ENCODE measurements at regions not wholly inside any gene's neighbourhood (a gene's known extent, or its start where the extent isn't known, plus 50 kb on each side); places are given as distances from the start of the nearest gene placed in this dataset.

DNA sequence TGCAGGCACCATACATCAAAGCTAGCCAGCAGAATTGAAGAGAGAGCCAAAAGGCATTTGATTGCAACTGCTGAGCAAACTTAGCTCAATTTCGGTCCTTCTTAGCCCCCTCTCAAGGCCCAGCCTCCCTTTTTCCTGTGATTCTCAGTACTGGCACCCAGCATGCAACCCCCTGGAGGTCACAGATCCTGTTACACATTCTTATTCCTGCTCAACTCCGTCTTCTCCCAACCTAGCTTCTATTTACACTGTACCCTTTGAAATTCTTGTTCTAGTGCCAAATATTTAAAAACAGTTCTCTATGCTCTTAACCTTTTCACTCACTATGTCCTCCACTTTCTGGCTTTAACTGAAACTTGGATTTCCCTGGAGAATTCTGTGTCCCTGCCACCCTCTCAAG lies 131.3 kb upstream of the CPSF6 start:
- TF ChIP-seq, protein P1, sequence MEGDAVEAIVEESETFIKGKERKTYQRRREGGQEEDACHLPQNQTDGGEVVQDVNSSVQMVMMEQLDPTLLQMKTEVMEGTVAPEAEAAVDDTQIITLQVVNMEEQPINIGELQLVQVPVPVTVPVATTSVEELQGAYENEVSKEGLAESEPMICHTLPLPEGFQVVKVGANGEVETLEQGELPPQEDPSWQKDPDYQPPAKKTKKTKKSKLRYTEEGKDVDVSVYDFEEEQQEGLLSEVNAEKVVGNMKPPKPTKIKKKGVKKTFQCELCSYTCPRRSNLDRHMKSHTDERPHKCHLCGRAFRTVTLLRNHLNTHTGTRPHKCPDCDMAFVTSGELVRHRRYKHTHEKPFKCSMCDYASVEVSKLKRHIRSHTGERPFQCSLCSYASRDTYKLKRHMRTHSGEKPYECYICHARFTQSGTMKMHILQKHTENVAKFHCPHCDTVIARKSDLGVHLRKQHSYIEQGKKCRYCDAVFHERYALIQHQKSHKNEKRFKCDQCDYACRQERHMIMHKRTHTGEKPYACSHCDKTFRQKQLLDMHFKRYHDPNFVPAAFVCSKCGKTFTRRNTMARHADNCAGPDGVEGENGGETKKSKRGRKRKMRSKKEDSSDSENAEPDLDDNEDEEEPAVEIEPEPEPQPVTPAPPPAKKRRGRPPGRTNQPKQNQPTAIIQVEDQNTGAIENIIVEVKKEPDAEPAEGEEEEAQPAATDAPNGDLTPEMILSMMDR (IDR thresholded peaks at IDR 0.05; ENCODE audit: unreplicated experiment): peak; percentile 22
- H3K27me3 Mint-ChIP-seq (ENCODE audit: unreplicated experiment): peaks cover 1% of the 10 kb centered on the region
- H3K9me3 Mint-ChIP-seq (ENCODE audit: unreplicated experiment): no peaks in the 10 kb centered on the region
- no peaks in the 10 kb centered on the region for H3K36me3 Mint-ChIP-seq (ENCODE audit: low read depth, unreplicated experiment)
- no peak overlapping the region for H3K27ac Mint-ChIP-seq (ENCODE audit: unreplicated experiment)
- no peak overlapping the region for H3K4me3 Mint-ChIP-seq (ENCODE audit: unreplicated experiment)
- H3K4me1 Mint-ChIP-seq (ENCODE audit: unreplicated experiment): peaks cover 15% of the 10 kb centered on the region
- peak; percentile 11 for DNase-seq (ENCODE audit: low spot score)

DNA sequence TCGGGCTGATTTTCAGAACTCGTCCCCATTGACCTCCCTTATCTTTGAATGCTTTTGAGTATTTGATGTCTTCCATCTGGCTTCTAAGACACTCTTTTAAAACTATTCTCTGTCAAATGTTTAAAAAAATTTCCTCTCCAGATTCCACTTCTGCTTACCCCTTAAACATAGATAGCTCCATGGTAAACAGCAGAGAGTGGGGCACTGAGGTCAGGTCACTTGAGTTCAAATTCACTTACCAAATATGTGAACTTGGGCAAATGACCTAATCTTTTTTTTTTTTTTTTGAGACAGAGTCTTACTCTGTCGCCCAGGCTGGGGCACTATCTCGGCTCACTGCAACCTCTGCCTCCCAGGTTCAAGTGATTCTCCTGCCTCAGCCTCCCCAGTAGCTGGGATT lies 126.8 kb upstream of the CPSF6 start:
- H3K4me1 Mint-ChIP-seq (ENCODE audit: unreplicated experiment): peaks cover 8% of the 10 kb centered on the region
- no peak overlapping the region for H3K4me3 Mint-ChIP-seq (ENCODE audit: unreplicated experiment)
- TF ChIP-seq, protein P1 (IDR thresholded peaks at IDR 0.05; ENCODE audit: unreplicated experiment): no peak
- H3K9me3 Mint-ChIP-seq (ENCODE audit: unreplicated experiment): no peaks in the 10 kb centered on the region
- no peak overlapping the region for H3K27ac Mint-ChIP-seq (ENCODE audit: unreplicated experiment)
- H3K36me3 Mint-ChIP-seq (ENCODE audit: low read depth, unreplicated experiment): no peaks in the 10 kb centered on the region
- DNase-seq (ENCODE audit: low spot score): no peak
- H3K27me3 Mint-ChIP-seq (ENCODE audit: unreplicated experiment): no peaks in the 10 kb centered on the region

DNA sequence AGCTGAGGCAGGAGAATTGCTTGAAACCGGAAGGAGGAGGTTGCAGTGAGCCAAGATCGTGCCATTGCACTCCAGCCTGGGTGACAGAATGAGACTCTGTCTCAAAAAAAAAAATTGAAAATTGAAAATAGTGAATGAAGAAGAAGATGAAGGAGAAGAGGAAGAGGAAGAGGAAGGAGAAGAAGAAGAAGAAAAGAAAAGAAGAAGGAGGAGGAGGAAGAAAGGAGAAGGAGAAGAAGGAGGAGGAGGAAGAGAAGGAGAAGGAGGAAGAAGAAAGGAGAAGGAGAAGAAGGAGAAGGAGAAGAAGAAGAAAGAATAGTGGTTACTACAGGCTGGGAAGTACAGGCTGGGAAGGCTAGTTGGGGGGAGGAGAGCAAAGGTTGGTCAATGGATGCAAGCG lies 124.3 kb upstream of the CPSF6 start:
- no peak for DNase-seq (ENCODE audit: low spot score)
- Mint-ChIP-seq H3K4me1 (ENCODE audit: unreplicated experiment) (no peaks in the 10 kb centered on the region), H3K9me3 (ENCODE audit: unreplicated experiment) (no peaks in the 10 kb centered on the region)

DNA sequence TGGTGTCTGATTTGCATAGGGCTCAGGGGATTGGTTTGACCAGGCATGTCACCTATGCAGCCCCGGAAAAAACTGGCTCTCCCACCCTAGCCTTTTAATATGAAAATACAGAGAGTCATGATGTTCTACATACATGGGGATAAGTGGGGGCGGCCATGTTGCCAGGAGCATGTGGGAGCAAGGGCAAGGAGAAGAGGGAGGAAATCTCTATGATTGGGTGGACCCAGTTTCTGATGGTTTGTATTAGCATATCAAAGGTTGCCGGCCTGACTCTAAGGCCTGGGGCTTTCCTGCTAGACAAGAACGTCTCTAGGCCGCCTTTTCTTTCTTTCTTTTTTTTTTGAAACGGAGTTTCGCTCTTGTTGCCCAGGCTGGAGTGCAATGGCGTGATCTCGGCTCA lies 123.4 kb upstream of the CPSF6 start:
- H3K4me1 Mint-ChIP-seq (ENCODE audit: unreplicated experiment): no peaks in the 10 kb centered on the region
- H3K27ac Mint-ChIP-seq (ENCODE audit: unreplicated experiment): no peak overlapping the region
- no peaks in the 10 kb centered on the region for H3K36me3 Mint-ChIP-seq (ENCODE audit: low read depth, unreplicated experiment)
- no peak overlapping the region for H3K4me3 Mint-ChIP-seq (ENCODE audit: unreplicated experiment)
- H3K27me3 Mint-ChIP-seq (ENCODE audit: unreplicated experiment): no peaks in the 10 kb centered on the region
- H3K9me3 Mint-ChIP-seq (ENCODE audit: unreplicated experiment): no peaks in the 10 kb centered on the region
- DNase-seq (ENCODE audit: low spot score): no peak
- TF ChIP-seq, protein P1 (IDR thresholded peaks at IDR 0.05; ENCODE audit: unreplicated experiment): no peak

More for the DNA sequence above, 124.3 kb upstream of the CPSF6 start:
- Mint-ChIP-seq H3K4me3 (ENCODE audit: unreplicated experiment) (no peak overlapping the region), H3K27me3 (ENCODE audit: unreplicated experiment) (no peaks in the 10 kb centered on the region), H3K27ac (ENCODE audit: unreplicated experiment) (no peak overlapping the region), H3K36me3 (ENCODE audit: low read depth, unreplicated experiment) (no peaks in the 10 kb centered on the region)
- TF ChIP-seq, protein P1 (IDR thresholded peaks at IDR 0.05; ENCODE audit: unreplicated experiment): no peak

DNA sequence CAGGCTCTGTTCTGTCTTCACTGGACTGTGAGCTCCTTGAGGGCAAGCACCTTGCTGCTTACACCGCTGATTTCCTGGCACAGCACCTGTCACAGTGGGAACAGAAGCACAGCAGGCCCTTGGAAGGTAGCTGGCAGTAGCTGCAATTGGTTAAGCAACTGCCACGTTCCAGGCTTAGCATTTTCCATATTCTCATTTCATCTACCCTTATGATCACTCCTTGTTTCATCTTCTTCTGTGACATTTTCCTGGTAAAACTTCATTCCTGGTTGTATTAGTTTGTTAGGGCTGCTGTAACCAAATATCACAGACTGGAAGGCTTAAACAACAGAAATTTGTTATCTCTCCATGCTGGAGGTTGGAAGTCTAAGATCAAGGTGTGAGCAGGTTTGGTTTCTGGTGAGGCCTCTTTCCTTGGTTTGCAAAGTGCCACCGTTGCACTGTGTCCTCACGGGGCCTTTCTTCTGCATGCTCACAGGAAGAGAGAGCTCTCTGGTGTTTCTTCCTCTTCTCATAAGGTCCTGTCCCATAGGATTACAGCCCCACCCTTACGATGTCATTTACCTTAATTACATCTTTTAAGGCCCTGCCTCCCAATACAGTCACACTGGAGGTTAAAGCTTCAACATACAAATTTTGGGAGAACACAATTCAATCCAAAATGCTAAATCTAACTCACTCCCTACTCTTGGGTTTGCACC lies 121.7 kb upstream of the CPSF6 start:
- Mint-ChIP-seq H3K4me1 (ENCODE audit: unreplicated experiment) (no peaks in the 10 kb centered on the region), H3K9me3 (ENCODE audit: unreplicated experiment) (no peaks in the 10 kb centered on the region), H3K36me3 (ENCODE audit: low read depth, unreplicated experiment) (no peaks in the 10 kb centered on the region), H3K27me3 (ENCODE audit: unreplicated experiment) (no peaks in the 10 kb centered on the region), H3K4me3 (ENCODE audit: unreplicated experiment) (no peak overlapping the region), H3K27ac (ENCODE audit: unreplicated experiment) (no peak overlapping the region)
- DNase-seq (ENCODE audit: low spot score): no peak
- TF ChIP-seq, protein P1 (IDR thresholded peaks at IDR 0.05; ENCODE audit: unreplicated experiment): no peak
